Naive thymus-derived CD8-positive, alpha-beta T cell (primary cell): ENCODE measurements at regions not wholly inside any gene's neighbourhood (a gene's known extent, or its start where the extent isn't known, plus 50 kb on each side); places are given as distances from the start of the nearest gene placed in this dataset.
"Not testable (repeated sequence)": the region's sequence is repeated elsewhere in the genome, so short reads cannot be mapped to it uniquely, and the experiment has no call there.

Experiments used
- ATAC-seq, 2 donors: fragments of 150-1000 bp; cut with Tn5 transposase in 1 of 2; sonication (Bioruptor Pico), chemical (Tn5 transposase) in 1 of 2; 1 replicate in 1 of 2; 2 replicates in 1 of 2; pipeline ENCODE4 v1.10.0; 2021; ENCODE audit warnings: mild to moderate bottlenecking in 2 of 2, moderate library complexity in 2 of 2
- POLR2A ChIA-PET: fragments of 350-600 bp; sonication (Branson Sonifier 250); formaldehyde crosslinking; loops from one replicate; lab custom pipeline; 2021; ENCODE audit warnings: antibody characterized with exemption; lab: Charles Lee
- DNase-seq, 10 donors: peaks; one replicate each; pipeline versions ENCODE4 v3.0.0 to v3.0.0-alpha.2; 2020 to 2022
- H3K27ac Mint-ChIP-seq, 10 donors: one replicate each; pipeline ENCODE4 v1.8.0; 2020 to 2022; ENCODE audit warnings: mild to moderate bottlenecking in 10 of 10, mixed read lengths in 10 of 10, moderate library complexity in 4 of 10, inconsistent platforms in 1 of 10
- H3K27me3 Mint-ChIP-seq, 5 donors: one replicate each; pipeline ENCODE4 v1.8.0; 2021 to 2022; ENCODE audit warnings: mixed read lengths in 5 of 5
- H3K36me3 Mint-ChIP-seq, 3 donors: one replicate each; pipeline ENCODE4 v1.8.0; 2020 to 2022; ENCODE audit warnings: mixed read lengths in 3 of 3, mild to moderate bottlenecking in 2 of 3, inconsistent platforms in 1 of 3
- H3K4me1 Mint-ChIP-seq, 4 donors: one replicate each; pipeline ENCODE4 v1.8.0; 2021 to 2022; ENCODE audit warnings: mixed read lengths in 4 of 4
- H3K4me3 Mint-ChIP-seq, 10 donors: one replicate each; pipeline ENCODE4 v1.8.0; 2020 to 2022; ENCODE audit warnings: mild to moderate bottlenecking in 10 of 10, mixed read lengths in 10 of 10, moderate library complexity in 6 of 10, inconsistent platforms in 1 of 10
- H3K9me3 Mint-ChIP-seq, 9 donors: one replicate each; pipeline ENCODE4 v1.8.0; 2020 to 2022; ENCODE audit warnings: mixed read lengths in 9 of 9, mild to moderate bottlenecking in 3 of 9, inconsistent platforms in 1 of 9, moderate library complexity in 1 of 9

- Mint-ChIP-seq H3K4me1 (no peaks in the 10 kb centered on the region), H3K9me3 (peaks cover 0 to 17% (median 10%) of the 10 kb centered on the region in 9 donors), H3K27ac (no peak overlapping the region), H3K27me3 (no peaks in the 10 kb centered on the region), H3K36me3 (no peaks in the 10 kb centered on the region), H3K4me3 (no peak overlapping the region)
- DNase-seq (no peak), ATAC-seq (no peak)
- POLR2A ChIA-PET = no interaction called here
Measured at GRCh38 chr2:35204881-35205280, 1150.7 kb upstream of the CRIM1 start.

GRCh38 chr2:35204323-35204722 lies 1151.3 kb upstream of the CRIM1 start:
- Mint-ChIP-seq H3K4me3 (no peak overlapping the region), H3K9me3 (peaks cover 3 to 23% (median 13%) of the 10 kb centered on the region in 9 donors), H3K36me3 (no peaks in the 10 kb centered on the region), H3K27ac (peak overlapping the region in 1 of 10 donors; percentile 24), H3K27me3 (no peaks in the 10 kb centered on the region), H3K4me1 (no peaks in the 10 kb centered on the region)
- ATAC-seq = no peak
- no peak for DNase-seq
- POLR2A ChIA-PET = no interaction called here

- Mint-ChIP-seq H3K27me3 (no peaks in the 10 kb centered on the region), H3K4me1 (no peaks in the 10 kb centered on the region)
- no peak for ATAC-seq
Measured at GRCh38 chr2:35199298-35199697, 1156.3 kb upstream of the CRIM1 start.

GRCh38 chr2:35185861-35186412 lies 1169.6 kb upstream of the CRIM1 start:
- H3K4me1 Mint-ChIP-seq = no peaks in the 10 kb centered on the region
- peaks cover 0 to 13% (median 3%) of the 10 kb centered on the region in 9 donors for H3K9me3 Mint-ChIP-seq
- no peak overlapping the region for H3K27ac Mint-ChIP-seq
- H3K27me3 Mint-ChIP-seq = no peaks in the 10 kb centered on the region
- POLR2A ChIA-PET = no interaction called here
- ATAC-seq = no peak
- no peak overlapping the region for H3K4me3 Mint-ChIP-seq
- no peaks in the 10 kb centered on the region for H3K36me3 Mint-ChIP-seq
- DNase-seq = no peak

More at GRCh38 chr2:35199298-35199697, 1156.3 kb upstream of the CRIM1 start:
- Mint-ChIP-seq H3K36me3 (no peaks in the 10 kb centered on the region), H3K27ac (no peak overlapping the region), H3K4me3 (no peak overlapping the region), H3K9me3 (peaks cover 7 to 25% (median 12%) of the 10 kb centered on the region in 9 donors)
- POLR2A ChIA-PET = no interaction called here
- DNase-seq = no peak

GRCh38 chr2:35184471-35184870 lies 1171.1 kb upstream of the CRIM1 start:
- H3K9me3 Mint-ChIP-seq = peaks cover 0 to 8% (median 3%) of the 10 kb centered on the region in 9 donors
- H3K4me3 Mint-ChIP-seq = no peak overlapping the region
- H3K4me1 Mint-ChIP-seq = no peaks in the 10 kb centered on the region
- no peak overlapping the region for H3K27ac Mint-ChIP-seq
- DNase-seq (no peak), ATAC-seq (no peak)
- POLR2A ChIA-PET = no interaction called here
- no peaks in the 10 kb centered on the region for H3K36me3 Mint-ChIP-seq
- no peaks in the 10 kb centered on the region for H3K27me3 Mint-ChIP-seq

- DNase-seq, H3K27me3 Mint-ChIP-seq, H3K27ac Mint-ChIP-seq, H3K4me3 Mint-ChIP-seq, ATAC-seq, H3K36me3 Mint-ChIP-seq, H3K4me1 Mint-ChIP-seq, POLR2A ChIA-PET: not testable (repeated sequence)
- H3K9me3 Mint-ChIP-seq = peaks cover 0 to 11% (median 0%) of the 10 kb centered on the region in 9 donors
Measured at GRCh38 chr2:35176726-35177125, 1178.9 kb upstream of the CRIM1 start.

- Mint-ChIP-seq H3K36me3 (no peaks in the 10 kb centered on the region), H3K4me3 (no peak overlapping the region), H3K27ac (no peak overlapping the region), H3K4me1 (no peaks in the 10 kb centered on the region), H3K27me3 (no peaks in the 10 kb centered on the region), H3K9me3 (peaks cover 0 to 11% (median 0%) of the 10 kb centered on the region in 9 donors)
- POLR2A ChIA-PET = no interaction called here
- DNase-seq = no peak
- no peak for ATAC-seq
Measured at GRCh38 chr2:35174845-35175244, 1180.7 kb upstream of the CRIM1 start.

- Mint-ChIP-seq H3K27me3 (no peaks in the 10 kb centered on the region), H3K9me3 (peaks cover 0 to 11% (median 0%) of the 10 kb centered on the region in 9 donors), H3K27ac (no peak overlapping the region), H3K4me1 (no peaks in the 10 kb centered on the region), H3K4me3 (no peak overlapping the region), H3K36me3 (no peaks in the 10 kb centered on the region)
- POLR2A ChIA-PET = no interaction called here
- DNase-seq (no peak), ATAC-seq (no peak)
Measured at GRCh38 chr2:35172687-35173086, 1182.9 kb upstream of the CRIM1 start.

- POLR2A ChIA-PET = no interaction called here
- Mint-ChIP-seq H3K27me3 (no peaks in the 10 kb centered on the region), H3K9me3 (peaks cover 0 to 4% (median 0%) of the 10 kb centered on the region in 9 donors), H3K4me1 (no peaks in the 10 kb centered on the region), H3K27ac (no peak overlapping the region), H3K36me3 (no peaks in the 10 kb centered on the region), H3K4me3 (no peak overlapping the region)
- DNase-seq (no peak), ATAC-seq (no peak)
Measured at GRCh38 chr2:35168351-35168750, 1187.2 kb upstream of the CRIM1 start.

GRCh38 chr2:35163948-35164347 lies 1191.6 kb upstream of the CRIM1 start:
- Mint-ChIP-seq H3K4me1 (no peaks in the 10 kb centered on the region), H3K27ac (no peak overlapping the region)
- POLR2A ChIA-PET = no interaction called here

GRCh38 chr2:35160871-35161270 lies 1194.7 kb upstream of the CRIM1 start:
- no peak overlapping the region for H3K27ac Mint-ChIP-seq
- H3K27me3 Mint-ChIP-seq = no peaks in the 10 kb centered on the region
- H3K4me3 Mint-ChIP-seq = no peak overlapping the region
- peaks cover 0 to 16% (median 3%) of the 10 kb centered on the region in 9 donors for H3K9me3 Mint-ChIP-seq
- no peaks in the 10 kb centered on the region for H3K4me1 Mint-ChIP-seq
- DNase-seq (no peak), ATAC-seq (no peak)
- H3K36me3 Mint-ChIP-seq = no peaks in the 10 kb centered on the region
- POLR2A ChIA-PET = no interaction called here

More at GRCh38 chr2:35163948-35164347, 1191.6 kb upstream of the CRIM1 start:
- Mint-ChIP-seq H3K9me3 (peaks cover 0 to 7% (median 0%) of the 10 kb centered on the region in 9 donors), H3K4me3 (no peak overlapping the region), H3K36me3 (no peaks in the 10 kb centered on the region), H3K27me3 (no peaks in the 10 kb centered on the region)
- ATAC-seq (no peak), DNase-seq (no peak)

GRCh38 chr2:35125871-35126270 lies 1229.7 kb upstream of the CRIM1 start:
- H3K36me3 Mint-ChIP-seq = no peaks in the 10 kb centered on the region
- ATAC-seq (no peak), DNase-seq (no peak)
- no peak overlapping the region for H3K4me3 Mint-ChIP-seq
- no peaks in the 10 kb centered on the region for H3K4me1 Mint-ChIP-seq
- no peaks in the 10 kb centered on the region for H3K27me3 Mint-ChIP-seq
- POLR2A ChIA-PET = no interaction called here
- H3K9me3 Mint-ChIP-seq = peaks cover 0 to 25% (median 3%) of the 10 kb centered on the region in 9 donors
- no peak overlapping the region for H3K27ac Mint-ChIP-seq

- no peak for DNase-seq
- Mint-ChIP-seq H3K9me3 (peaks cover 0 to 21% (median 5%) of the 10 kb centered on the region in 9 donors), H3K27ac (peak overlapping the region in 1 of 10 donors; percentile 67), H3K4me3 (no peak overlapping the region), H3K36me3 (no peaks in the 10 kb centered on the region), H3K27me3 (no peaks in the 10 kb centered on the region), H3K4me1 (no peaks in the 10 kb centered on the region)
- POLR2A ChIA-PET = no interaction called here
- ATAC-seq = no peak
Measured at GRCh38 chr2:35125278-35125677, 1230.3 kb upstream of the CRIM1 start.

- peaks cover 4 to 40% (median 13%) of the 10 kb centered on the region in 9 donors for H3K9me3 Mint-ChIP-seq
- H3K27me3 Mint-ChIP-seq = no peaks in the 10 kb centered on the region
- no peaks in the 10 kb centered on the region for H3K4me1 Mint-ChIP-seq
- no peak overlapping the region for H3K27ac Mint-ChIP-seq
- POLR2A ChIA-PET = no interaction called here
- no peak for ATAC-seq
- DNase-seq = no peak
- no peaks in the 10 kb centered on the region for H3K36me3 Mint-ChIP-seq
- H3K4me3 Mint-ChIP-seq = no peak overlapping the region
Measured at GRCh38 chr2:35116151-35116550, 1239.4 kb upstream of the CRIM1 start.
